ENCODE measurements at regions not wholly inside any gene's neighbourhood (a gene's known extent, or its start where the extent isn't known, plus 50 kb on each side); places are given as distances from the start of the nearest gene placed in this dataset.

DNA sequence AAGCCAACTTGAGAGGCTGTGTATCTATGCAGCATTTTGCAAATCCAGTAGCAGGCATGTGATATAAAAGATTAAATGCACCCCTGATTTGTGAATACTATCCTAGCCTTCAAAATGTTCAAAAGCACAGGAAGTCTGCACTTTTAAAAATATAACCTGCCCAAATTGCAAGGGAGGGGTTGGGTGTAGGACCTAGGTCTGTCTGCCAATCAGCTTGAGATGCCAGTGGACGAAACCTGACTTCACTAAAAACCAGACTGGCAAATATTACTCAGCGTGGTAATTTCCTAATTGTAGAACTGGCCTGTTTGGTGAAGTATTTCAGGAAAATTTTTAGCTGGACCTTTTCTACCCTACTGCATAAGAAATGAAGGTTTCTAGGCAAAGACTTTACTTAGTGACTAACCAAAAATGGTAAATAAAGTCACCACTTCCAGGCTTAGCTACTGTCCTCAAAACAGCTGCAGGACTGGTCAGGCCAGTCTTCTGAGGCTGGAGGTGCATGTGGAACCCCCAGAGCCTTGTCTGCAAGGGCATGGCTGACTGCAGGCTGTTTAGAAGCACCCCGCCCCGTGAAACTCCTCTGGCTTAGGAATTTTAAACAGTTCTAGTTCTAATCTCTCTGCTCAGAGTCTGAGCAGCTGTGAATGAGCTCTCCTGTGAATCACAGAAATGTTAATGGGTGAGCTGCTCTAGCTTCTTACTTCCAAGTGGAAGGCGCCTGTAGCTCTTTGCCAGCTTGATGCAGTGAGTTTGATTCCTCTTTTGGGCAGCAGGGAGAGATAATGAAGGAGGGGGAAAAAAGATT lies 104.4 kb upstream of the ESR1 start:
- DNase-seq: no peak

DNA sequence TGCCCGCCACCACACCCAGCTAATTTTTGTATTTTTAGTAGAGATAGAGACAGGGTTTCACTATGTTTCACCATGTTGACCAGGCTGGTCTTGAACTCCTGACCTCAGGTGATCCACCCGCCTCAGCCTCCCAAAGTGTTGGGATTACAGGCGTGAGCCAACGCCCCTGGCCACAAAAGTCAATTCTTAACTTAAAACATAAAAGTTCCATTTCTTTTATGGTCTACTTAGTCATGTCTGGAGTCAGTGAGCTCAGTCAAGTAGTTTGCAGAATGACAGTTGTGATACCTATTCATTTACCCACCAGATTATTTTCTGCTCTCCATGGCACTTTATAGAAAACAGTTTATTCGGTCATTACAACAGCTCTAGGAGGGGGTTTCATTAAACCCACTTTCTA lies 103.1 kb upstream of the ESR1 start:
- DNase-seq: no peak

DNA sequence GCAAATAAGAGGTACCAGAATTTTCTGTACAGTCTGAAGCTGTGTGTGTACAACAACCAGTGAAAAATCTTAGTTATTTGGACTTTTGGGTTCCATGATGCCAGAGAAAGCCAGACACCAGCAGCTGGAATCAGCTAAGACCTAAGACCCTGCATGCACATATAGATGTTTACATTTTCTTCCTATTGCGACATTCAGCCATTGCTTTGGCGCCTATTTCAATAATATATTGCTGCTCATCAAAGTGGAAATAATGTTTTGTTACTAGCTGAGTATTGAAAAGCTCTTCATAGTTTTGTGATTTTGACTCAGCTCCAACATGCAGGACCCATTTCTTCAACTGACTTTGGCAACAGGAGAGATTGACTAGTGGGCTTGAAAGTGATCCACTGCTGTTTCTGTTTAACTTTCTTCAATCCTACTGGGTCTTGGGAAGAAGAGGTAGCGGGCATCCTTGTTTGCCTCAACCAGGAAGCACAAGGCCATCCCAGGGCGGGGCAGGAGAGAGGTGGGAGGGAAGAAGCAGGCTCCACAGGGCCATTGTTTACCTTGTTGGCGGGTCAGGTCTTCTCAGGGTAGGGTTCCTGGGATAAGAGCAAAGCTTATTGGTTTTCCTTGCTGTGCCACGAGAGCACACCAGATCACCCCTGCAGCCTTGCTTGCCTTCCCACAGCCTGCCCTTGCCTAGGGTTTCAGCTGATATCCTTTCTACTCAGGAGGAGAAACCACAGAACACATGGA lies 101.3 kb upstream of the ESR1 start:
- no peak for DNase-seq

DNA sequence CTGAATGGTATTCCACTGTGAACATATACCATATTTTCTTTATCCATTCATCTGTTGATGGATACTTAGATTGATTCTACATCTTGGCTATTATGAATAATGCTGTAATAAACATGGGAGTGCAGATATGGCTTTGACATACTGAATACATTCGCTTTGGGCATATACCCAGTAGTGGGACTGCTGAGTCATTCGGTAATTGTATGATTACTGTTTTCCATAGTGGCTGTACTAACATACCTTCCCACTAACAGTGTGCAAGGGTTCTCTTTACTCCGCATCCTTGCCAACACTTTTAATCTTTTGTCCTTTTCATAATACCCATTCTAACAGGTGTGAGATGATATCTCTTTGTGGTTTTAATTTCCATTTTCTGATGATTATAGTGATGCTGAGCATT lies 98.2 kb upstream of the ESR1 start:
- no peak for DNase-seq

DNA sequence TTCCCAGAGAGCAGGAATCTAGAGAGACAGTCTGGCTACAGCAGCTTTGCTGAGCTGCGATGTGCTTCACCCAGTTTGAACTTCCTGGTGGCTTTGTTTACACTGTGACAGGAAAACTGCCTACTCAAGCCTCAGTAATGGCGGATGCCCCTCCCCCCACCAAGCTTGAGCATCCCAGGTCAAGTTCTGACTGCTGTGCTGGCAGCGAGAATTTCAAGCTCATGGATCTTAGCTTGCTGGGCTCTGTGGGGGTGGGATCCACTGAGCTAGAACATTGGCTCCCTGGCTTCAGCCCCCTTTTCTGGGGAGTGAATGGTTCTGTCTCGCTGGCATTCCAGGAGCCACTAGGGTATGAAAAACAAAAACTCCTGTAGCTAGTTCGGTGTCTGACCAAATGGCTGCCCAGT lies 91.0 kb upstream of the ESR1 start:
- DNase-seq: no peak

DNA sequence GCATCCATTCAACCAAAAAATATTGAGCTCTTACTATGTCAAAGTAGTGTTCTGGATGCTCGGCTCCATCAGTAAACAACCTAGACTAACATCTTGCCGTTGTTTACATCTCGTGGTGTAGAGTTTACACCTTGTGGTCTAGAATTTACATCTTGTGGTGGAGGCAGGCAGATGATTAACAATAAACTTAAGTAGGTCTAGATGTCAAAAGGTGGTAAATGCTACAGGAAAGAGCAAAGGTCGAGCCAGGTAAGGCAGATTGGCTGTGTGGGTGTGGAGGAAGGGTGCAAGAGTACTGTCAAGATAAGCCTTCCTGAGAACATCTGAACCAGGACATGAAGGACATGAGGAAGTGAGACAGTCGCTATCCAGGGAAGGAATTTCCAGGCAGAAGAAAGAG lies 88.4 kb upstream of the ESR1 start:
- no peak for DNase-seq

DNA sequence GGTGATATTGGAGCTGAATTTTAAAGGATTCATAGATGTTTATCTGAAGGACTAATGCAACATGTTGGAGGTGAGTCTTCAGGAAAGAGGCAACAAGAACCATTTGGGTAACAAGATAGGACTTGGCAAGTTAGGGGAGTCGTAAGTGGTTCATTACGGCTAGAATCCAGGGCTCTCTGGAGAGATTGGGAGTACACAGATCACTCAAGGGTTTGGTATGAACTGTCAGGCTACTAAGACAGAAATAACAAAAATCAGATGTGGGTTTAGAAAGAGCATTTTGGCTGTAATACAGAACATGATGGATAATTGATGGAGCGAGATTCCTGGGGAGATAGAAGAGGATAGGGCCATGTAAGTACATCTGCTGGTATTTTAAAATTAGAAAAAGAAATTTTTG lies 86.3 kb upstream of the ESR1 start:
- DNase-seq: no peak

DNA sequence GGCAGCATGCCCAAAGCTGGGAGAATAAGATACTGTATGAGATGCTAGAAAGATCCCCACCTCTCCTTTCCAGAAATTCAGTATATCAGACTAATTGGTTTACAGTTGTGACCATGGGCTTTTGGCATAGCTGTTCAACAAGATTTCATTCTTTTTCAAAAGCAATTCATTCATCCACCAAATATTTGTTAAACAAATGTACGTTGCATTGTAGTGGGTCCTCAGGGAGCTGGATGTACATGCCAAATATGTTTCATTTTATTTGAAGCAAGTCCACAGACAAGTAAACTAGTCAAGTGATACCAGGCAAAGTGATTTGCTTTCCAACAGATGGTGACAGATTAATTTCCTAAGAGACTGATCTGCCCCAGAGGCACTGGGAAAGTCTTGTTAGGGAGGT lies 85.8 kb upstream of the ESR1 start:
- DNase-seq: no peak

DNA sequence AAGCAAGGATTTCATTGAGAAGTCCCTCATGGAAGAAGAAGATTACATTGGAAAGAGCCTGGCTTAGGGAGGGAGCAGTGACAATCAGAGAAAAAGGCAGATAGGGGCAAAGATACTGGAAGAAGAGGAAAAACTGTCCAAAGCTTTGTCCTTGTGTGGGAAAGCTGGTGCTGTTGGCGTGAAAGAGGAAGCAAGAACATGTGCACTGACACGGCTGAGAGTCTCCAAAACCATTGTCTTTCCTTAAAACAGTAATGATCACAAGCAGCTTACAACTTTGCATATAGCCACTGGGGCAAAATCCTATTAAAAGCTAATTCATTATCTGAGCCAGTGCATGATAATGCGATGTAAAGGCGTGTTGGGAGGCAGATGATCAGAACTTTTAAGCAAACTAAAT lies 85.1 kb upstream of the ESR1 start:
- DNase-seq: no peak

DNA sequence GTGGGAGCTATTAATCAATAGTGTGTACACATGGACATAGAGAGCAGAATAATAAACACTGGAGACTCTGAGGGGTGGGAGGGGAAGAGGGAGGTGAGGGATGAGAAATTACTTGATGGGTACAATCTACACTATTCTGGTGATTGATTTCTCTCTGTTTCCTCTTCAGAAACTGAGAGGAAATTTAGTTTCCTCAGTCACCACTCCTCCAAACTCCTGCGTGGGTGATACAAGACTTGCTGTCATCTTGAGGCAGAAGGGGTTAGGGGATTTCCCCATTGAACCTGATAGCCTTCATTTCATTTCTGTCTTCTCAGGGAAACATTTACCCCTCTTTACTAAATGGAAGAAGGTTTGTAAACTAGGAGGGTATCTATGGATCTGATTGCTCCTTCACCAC lies 84.3 kb upstream of the ESR1 start:
- DNase-seq: no peak

DNA sequence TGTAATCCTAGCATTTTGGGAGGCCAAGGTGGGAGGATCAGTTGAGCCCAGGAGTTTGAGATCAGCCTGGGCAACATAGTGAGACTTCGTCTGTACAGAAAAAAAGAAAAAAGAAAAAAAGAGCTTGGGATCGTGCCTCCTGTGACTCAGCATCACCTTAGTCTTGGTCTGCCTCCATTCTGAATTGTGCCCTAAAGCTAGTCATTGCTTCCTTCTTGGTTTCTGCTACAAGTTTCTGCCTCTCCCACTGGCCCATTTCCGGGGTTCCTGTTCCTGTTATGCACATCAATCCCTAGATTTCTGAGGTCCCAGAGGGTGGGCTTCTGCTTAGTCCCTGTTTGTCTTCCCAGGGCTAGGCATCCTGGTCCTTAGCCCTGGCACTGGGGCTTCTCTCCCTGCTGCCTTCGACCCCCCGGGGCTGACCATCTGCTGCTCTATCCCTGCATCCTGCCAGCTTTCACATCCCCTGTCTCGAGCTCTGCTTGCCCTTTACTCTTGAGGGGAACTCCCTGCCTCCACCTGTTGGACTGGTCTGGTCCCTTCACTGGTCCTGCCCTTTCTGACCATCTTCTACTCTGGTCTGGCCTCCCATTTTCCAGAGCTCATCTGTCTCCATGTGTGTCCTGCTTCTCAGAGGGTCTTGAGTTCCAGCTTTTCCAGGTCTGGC lies 77.5 kb upstream of the ESR1 start:
- DNase-seq: no peak

DNA sequence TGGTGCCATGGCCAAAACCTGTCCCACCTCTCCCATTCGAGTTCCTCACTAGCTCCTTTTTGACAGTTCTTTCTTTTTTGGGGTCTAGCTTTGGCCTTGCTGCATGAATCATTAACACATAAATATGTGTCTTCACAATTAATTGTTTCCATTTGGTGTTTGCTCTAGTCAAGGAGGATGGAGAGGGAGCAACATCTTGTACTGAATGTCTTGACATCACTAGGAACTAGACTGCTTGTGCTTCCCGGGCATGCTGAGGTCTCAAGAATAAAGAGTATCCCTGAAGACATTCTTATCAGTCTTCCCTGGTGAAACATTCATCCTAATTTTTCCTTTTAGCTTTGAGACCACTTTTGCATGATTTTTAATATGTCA lies 77.0 kb upstream of the ESR1 start:
- DNase-seq: no peak

DNA sequence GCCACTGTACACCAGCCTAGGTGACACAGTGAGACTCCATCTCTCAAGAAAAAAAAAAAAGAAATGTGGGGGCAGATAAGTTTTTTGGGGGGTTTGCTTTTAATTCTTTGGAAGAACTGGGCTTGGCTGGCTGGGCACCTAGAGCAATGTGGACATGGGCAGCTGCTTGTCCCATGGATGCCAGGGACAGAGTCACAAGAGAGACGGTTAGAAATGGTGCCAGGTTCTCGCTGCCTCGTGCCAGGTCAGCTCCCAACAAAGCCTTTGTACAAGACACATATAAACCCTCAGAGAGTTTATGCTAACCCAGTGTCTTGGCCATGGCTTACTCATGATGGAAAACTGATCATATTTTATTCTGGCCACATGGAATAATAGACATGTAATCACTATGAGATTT lies 76.2 kb upstream of the ESR1 start:
- no peak for DNase-seq

DNA sequence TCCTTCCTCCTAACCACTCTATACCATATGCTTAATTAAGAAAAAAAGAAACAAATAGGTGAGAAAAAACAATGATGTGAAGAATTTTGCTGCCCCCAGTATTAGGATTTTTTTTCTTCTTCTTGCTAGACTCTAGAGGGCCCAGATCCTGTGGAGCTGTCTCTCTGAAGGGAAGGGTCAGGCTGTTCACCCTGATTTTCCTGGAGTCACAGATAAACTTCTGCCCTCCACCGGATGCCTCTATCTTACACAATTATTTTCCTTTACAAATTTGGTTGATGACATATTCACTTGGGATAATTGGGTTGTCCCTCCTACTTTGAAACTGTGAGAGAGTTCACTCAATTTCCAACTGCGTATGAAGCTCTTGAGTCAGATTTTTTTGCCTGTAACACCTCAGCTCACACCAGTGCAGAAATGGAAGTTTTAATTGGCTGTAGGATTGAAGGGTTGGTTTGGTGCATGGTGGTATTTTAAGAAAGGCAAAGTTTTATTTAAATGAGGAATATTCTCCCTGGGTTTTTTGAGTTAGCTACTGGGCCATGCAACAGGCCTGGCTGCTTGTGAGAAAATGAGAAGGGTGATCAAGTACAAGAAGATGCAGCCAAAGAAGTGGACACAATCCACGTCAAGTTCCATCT lies 73.7 kb upstream of the ESR1 start:
- no peak for DNase-seq

DNA sequence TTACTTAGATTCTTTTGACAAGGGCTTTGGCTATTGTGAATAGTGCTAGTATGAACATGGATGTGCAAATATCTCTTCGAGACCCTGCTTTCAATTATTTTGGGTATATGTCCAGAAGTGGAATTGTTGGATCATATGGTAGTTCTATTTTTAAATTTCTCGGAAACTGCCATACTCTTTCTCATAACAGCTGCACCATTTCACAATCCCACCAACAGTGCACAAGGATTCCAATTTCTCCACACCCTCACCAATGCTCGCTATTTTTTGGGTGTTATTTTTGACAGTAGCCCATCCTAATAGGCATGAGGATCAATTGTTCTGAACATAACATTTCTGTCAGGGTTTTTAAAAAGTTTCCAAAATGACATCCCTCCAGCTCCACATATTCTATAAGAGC lies 69.2 kb upstream of the ESR1 start:
- DNase-seq: no peak

DNA sequence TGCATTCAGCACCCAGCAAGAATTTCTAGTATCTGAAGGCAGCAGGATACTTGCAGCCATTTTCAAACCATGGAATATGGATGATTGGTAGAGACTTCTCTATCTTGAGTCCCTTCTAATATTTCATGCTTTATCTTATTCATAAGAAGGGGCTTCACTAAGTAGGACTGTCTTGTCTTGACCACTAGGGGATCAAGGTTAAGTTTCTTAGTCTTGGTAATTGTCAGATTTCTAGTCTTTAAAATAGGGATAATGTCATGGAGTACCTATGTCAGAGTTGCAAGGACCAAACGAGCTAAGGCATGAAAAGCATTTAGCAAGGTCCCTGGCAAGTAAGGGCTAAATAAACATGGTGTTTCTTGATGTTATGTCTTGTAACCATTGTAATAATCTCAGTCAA lies 68.5 kb upstream of the ESR1 start:
- no peak for DNase-seq

DNA sequence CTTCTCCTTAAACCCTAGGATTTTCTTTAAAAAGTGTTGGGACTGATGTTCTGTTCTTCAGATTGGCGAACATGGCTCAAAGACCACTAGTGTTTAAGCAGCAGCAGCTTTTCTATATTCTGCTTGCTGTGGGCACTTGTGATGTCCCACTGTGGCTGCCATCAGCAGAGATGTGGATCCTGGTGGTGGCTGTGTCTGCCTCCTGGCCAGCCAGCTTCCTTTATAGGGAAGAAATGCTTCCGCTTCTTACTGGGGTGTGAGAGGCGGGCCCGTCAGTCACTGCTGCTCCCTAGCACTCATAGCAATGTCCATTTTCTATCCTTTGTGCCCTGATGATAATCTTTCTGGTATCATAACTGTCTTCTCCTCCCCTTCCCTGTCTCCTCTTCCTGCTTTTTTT lies 66.7 kb upstream of the ESR1 start:
- no peak for DNase-seq

DNA sequence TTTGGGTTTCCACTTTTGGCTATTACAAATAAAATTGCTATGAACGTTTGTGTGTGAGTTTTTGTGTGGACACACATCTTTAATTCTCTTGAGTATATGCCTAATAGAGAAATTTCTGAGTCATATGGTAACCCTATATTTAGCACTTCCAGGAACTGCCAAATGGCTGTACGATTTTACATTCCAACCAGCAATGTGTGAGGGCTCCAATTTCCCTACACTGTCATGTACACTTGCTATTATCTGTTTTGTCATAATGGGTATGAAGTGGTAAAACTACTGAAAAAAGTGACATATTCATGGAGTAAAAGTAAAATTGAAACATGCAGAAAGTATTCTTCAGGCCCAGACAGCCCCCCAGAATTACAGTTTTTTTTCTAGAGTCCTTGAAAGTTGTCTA lies 59.6 kb upstream of the ESR1 start:
- no peak for DNase-seq

DNA sequence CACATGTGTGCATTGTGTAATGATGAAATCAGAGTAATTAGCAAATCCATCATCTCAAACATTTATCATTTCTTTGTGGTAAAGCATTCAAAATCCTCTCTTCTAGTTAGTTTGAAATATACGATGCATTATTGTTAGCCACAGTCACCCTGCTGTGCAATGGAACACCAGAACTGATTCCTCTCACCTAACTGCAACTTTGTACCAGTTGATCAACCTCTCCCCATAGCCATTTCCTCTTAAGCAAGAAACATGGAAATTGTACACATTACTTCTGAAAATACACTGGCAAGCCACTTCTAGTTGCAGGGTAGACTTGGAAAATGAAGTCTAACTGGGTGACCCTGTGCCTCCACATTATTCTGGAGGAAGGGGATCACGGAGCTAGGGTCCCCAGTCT lies 58.1 kb upstream of the ESR1 start:
- DNase-seq: no peak

DNA sequence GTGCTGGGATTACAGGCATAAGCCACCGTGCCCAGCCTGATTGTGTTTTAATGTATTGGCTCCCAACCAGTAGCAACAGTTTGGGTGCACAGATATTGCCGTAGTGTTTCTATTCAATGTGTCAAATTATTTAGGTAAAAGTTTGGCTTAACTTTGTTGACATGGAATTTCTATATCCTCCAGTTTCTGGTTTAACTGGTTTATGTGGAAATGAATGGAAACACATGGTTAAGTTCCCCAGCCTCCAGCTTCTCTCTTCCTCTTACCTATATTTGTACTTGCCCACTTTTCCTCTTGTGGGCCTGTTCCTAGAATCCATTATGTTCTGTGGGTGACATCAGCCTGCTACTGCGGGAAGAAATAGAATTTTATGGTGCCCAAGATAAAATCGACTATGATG lies 53.9 kb upstream of the ESR1 start:
- DNase-seq: no peak

DNA sequence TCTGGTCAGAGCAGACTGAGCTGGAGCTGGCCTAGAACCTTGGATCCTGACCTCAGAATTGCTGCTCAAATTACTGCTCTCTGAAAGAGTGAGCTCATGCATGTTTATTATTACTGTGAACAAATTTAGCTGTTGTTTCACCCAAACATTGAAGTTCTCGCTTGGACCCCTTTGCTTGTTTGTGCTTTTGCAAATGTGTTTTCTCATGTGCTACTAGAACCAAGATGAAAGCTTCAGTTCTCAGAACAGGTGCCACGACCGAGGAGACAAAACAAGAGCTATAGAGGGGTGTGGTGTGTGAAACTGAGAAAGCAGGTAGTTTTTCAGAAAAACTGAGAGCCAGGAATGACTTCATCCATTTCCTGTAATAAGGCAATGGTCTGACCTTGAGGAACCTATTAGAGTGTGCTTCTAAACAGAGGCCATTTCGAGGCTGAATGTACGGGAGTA lies 50.0 kb upstream of the ESR1 start:
- DNase-seq: no peak
